ENCODE measurements at regions not wholly inside any gene's neighbourhood (a gene's known extent, or its start where the extent isn't known, plus 50 kb on each side); places are given as distances from the start of the nearest gene placed in this dataset.
"Not testable (repeated sequence)": the region's sequence is repeated elsewhere in the genome, so short reads cannot be mapped to it uniquely, and the experiment has no call there.

DNA sequence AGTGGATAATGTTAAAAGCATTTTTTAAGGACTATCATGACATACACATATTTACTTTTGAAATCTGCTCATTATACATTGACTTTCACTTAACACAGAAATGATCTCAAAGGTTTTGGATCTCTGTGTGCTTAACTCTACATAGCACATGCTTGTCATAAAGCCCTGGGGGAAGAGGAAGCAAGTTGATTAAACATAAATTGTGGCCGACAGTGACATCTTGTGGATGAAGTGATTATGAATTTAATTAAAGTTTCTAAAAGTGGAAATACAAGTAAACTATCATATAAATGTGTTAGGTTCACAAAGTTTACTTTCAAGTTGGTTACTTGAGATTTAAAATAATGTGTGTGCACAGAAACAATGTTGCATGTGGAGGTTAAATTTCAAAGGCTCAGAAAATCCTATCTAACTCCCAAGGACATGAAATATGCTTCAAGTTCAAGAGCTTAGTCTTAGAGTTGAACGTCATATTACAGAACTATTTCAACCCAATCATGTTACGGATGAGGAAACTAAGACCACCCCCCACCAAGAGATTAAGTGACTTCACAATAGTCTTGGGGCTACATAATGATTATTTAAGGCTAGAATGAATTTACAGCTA lies 1247.8 kb downstream of the GATA3 start:
- no CpG with 5 or more reads among the region's 3 CpGs for WGBS (ENCODE audit: insufficient coverage, insufficient read length)
- Histone ChIP-seq H3K27me3 (ENCODE audit: control insufficient read depth, insufficient read depth, low read length) (no peaks in the 10 kb centered on the region), H3K4me1 (ENCODE audit: control insufficient read depth, insufficient read depth, low read length) (no peaks in the 10 kb centered on the region), H3K36me3 (ENCODE audit: control insufficient read depth, insufficient read depth, low read length) (no peaks in the 10 kb centered on the region), H3K4me3 (ENCODE audit: low read length) (no peak overlapping the region), H3K9me3 (ENCODE audit: control insufficient read depth, insufficient read depth, low read length) (no peaks in the 10 kb centered on the region), H3K27ac (ENCODE audit: low read length) (no peak overlapping the region)
- DNase-seq (ENCODE audit: low read depth, low spot score), result no peak

DNA sequence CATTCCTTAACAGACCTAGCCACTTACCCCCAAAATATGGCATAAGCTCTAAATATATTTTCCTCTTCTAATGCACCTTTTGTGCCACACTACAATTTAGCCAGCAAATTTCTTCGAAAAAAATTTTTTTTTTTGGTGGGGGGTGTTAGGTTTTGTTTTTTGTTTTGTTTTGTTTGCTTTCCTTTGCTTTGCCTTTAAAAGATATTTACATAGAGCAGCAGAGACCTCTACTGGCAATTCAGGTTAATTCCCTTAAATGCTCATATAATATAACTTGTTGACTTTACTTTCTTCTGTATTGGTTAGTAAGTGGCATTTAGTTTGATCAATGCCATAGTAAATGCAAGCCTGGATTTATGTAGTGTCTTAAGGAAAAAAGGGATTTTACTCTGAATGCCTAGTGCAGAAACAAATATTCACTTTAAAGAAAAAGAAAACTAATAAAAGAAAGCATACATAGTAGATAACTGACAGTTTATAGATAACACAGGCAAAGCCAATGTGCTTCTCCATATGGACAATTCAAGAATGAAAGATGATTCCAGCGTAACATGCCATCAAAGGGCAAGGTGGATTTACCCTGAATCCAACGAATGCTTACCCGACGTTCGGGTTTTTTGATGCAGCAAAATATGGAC lies 1250.6 kb downstream of the GATA3 start:
- Histone ChIP-seq H3K27ac (ENCODE audit: low read length) (no peak overlapping the region), H3K27me3 (ENCODE audit: control insufficient read depth, insufficient read depth, low read length) (no peaks in the 10 kb centered on the region; the same call in 1 of the 2 replicates), H3K4me1 (ENCODE audit: control insufficient read depth, insufficient read depth, low read length) (no peaks in the 10 kb centered on the region), H3K4me3 (ENCODE audit: low read length) (no peak overlapping the region), H3K36me3 (ENCODE audit: control insufficient read depth, insufficient read depth, low read length) (no peaks in the 10 kb centered on the region), H3K9me3 (ENCODE audit: control insufficient read depth, insufficient read depth, low read length) (no peaks in the 10 kb centered on the region)
- WGBS (ENCODE audit: insufficient coverage, insufficient read length), result no CpG with 5 or more reads among the region's 6 CpGs
- no peak for DNase-seq (ENCODE audit: low read depth, low spot score)

DNA sequence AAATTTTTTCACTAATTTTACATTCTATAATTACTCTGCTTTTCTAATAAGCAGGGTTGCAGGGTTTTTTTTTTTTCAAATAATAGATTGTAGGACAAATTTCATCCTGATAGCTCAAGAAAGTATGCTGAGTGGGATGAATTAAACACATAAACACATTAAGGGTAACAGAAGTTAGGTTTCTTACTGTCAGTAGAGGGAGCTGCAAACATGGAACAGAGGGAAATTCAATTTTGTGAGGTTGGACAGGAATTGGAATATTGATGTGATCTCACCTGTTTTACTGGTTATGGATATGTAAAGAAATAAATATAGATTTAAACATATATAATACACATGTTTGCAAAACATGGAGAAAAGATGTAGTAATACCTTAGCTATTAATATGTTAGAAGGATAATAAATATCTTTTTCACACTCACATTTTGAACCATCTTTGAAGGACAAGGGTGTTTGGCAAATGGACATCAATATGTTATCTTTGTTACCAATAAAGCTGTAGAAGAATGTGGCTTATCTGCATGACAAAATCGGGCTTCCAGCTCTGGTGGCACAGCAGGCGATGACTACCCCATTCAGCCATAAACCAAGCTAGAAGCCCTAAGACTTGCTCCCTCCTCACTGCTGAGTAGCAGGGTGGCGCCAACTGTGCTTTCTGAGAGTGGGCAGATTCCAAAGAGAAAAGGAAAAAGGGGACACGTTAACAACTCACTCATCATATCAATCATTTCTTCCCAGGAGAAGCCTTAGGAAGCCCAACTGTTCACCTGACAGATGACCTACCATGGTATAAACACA lies 1257.4 kb downstream of the GATA3 start:
- H3K9me3 ChIP-seq (ENCODE audit: control insufficient read depth, insufficient read depth, low read length), result no peaks in the 10 kb centered on the region
- no peak overlapping the region for H3K27ac ChIP-seq (ENCODE audit: low read length)
- no peak overlapping the region for H3K4me3 ChIP-seq (ENCODE audit: low read length)
- H3K27me3 ChIP-seq (ENCODE audit: control insufficient read depth, insufficient read depth, low read length), result no peaks in the 10 kb centered on the region; the same call in 1 of the 2 replicates
- no CpG with 5 or more reads among the region's 4 CpGs for WGBS (ENCODE audit: insufficient coverage, insufficient read length)
- DNase-seq (ENCODE audit: low read depth, low spot score), result no peak
- no peaks in the 10 kb centered on the region for H3K4me1 ChIP-seq (ENCODE audit: control insufficient read depth, insufficient read depth, low read length)
- no peaks in the 10 kb centered on the region for H3K36me3 ChIP-seq (ENCODE audit: control insufficient read depth, insufficient read depth, low read length)

DNA sequence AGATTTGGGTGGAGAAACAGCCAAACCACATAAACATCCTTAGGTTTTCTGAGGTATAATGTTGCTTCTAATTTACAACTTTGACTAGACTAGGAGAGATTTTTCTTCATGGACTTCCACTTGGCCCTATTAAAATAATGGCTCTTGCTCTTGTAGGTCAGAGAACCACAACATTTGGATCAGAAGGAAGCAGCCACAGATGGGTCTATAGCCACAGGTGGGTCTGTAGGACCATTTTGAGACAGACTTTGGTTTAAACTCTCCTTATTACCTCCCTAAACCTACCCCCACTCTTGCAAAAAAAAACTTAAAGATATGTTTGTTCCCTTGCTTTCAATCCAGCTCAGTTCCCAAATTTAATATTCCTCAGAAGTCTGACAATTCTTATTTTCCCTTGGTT lies 1260.8 kb downstream of the GATA3 start:
- H3K36me3 ChIP-seq (ENCODE audit: control insufficient read depth, insufficient read depth, low read length), result no peaks in the 10 kb centered on the region
- H3K4me1 ChIP-seq (ENCODE audit: control insufficient read depth, insufficient read depth, low read length), result no peaks in the 10 kb centered on the region
- DNase-seq (ENCODE audit: low read depth, low spot score), result no peak
- no peak overlapping the region for H3K27ac ChIP-seq (ENCODE audit: low read length)
- no peak overlapping the region for H3K4me3 ChIP-seq (ENCODE audit: low read length)
- no peaks in the 10 kb centered on the region for H3K9me3 ChIP-seq (ENCODE audit: control insufficient read depth, insufficient read depth, low read length)
- H3K27me3 ChIP-seq (ENCODE audit: control insufficient read depth, insufficient read depth, low read length), result no peaks in the 10 kb centered on the region

DNA sequence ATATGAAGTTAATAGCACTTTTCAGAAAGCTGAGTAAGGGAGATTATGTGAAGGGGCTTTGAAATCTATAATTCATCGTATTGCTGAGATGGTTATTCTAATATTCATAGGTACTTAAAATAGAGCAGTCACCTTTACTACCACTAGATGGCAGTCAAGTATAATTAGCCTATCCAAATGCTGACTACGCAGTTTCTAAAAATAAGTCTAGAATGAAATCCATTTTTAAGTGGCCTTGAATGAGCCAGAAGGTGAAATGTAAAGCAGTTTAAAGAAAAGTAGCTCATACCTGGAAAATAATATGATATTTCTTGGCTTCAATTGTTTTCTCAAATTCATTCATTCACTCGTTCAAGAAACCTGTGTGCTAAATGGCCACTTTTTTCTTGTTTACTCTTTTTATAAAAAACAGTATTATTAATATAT lies 1277.1 kb downstream of the GATA3 start:
- Histone ChIP-seq H3K27ac (ENCODE audit: low read length) (no peak overlapping the region), H3K9me3 (ENCODE audit: control insufficient read depth, insufficient read depth, low read length) (no peaks in the 10 kb centered on the region), H3K4me1 (ENCODE audit: control insufficient read depth, insufficient read depth, low read length) (no peaks in the 10 kb centered on the region), H3K36me3 (ENCODE audit: control insufficient read depth, insufficient read depth, low read length) (no peaks in the 10 kb centered on the region), H3K4me3 (ENCODE audit: low read length) (no peak overlapping the region), H3K27me3 (ENCODE audit: control insufficient read depth, insufficient read depth, low read length) (no peaks in the 10 kb centered on the region)
- no peak for DNase-seq (ENCODE audit: low read depth, low spot score)
- no CpG with 5 or more reads among the region's 3 CpGs for WGBS (ENCODE audit: insufficient coverage, insufficient read length)

DNA sequence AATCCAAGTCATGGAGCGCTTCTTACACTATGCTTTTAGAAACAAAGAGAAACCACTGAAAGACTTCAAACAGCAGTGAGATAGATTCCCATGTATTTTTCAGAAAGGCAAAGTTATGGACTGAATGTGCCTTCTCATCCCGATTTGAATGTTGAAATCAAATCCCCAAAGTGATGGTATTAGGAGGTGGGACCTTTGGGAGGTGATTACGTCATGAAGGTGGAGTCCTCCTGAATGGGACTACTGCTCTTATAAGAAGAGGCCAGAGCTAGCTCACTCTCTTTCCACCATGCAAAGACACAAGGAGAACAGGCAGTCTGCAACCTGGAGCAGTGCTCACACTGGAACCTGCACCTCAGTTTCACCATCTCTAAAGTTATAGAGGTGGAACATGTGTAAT lies 1279.8 kb downstream of the GATA3 start:
- Histone ChIP-seq H3K4me3 (ENCODE audit: low read length) (no peak overlapping the region), H3K9me3 (ENCODE audit: control insufficient read depth, insufficient read depth, low read length) (no peaks in the 10 kb centered on the region), H3K36me3 (ENCODE audit: control insufficient read depth, insufficient read depth, low read length) (no peaks in the 10 kb centered on the region), H3K27ac (ENCODE audit: low read length) (no peak overlapping the region), H3K27me3 (ENCODE audit: control insufficient read depth, insufficient read depth, low read length) (no peaks in the 10 kb centered on the region), H3K4me1 (ENCODE audit: control insufficient read depth, insufficient read depth, low read length) (no peaks in the 10 kb centered on the region)
- no CpG with 5 or more reads among the region's 3 CpGs for WGBS (ENCODE audit: insufficient coverage, insufficient read length)
- no peak for DNase-seq (ENCODE audit: low read depth, low spot score)

DNA sequence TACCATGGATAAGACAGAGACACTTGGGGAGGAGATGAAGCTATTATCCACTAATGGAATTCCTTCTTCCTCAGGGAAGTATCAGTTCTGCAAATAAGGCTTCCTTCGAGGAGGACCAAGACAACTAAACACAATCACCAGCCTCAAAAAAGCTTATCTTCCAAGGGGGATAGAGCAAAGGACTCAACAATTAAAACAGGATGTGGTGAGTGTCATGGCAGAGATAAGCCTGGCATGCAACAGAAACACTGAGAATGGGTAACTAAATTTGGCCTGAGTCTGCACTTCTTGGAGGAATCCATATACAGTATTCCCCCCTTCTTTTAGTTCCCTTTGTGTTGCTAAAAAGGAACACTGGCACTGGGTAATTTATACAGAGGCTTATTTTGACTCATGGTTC lies 1285.2 kb downstream of the GATA3 start:
- Histone ChIP-seq H3K27me3 (ENCODE audit: control insufficient read depth, insufficient read depth, low read length) (no peaks in the 10 kb centered on the region), H3K27ac (ENCODE audit: low read length) (no peak overlapping the region), H3K36me3 (ENCODE audit: control insufficient read depth, insufficient read depth, low read length) (no peaks in the 10 kb centered on the region), H3K4me1 (ENCODE audit: control insufficient read depth, insufficient read depth, low read length) (no peaks in the 10 kb centered on the region), H3K9me3 (ENCODE audit: control insufficient read depth, insufficient read depth, low read length) (no peaks in the 10 kb centered on the region), H3K4me3 (ENCODE audit: low read length) (no peak overlapping the region)
- no CpG with 5 or more reads among the region's 1 CpG for WGBS (ENCODE audit: insufficient coverage, insufficient read length)
- DNase-seq (ENCODE audit: low read depth, low spot score), result no peak

DNA sequence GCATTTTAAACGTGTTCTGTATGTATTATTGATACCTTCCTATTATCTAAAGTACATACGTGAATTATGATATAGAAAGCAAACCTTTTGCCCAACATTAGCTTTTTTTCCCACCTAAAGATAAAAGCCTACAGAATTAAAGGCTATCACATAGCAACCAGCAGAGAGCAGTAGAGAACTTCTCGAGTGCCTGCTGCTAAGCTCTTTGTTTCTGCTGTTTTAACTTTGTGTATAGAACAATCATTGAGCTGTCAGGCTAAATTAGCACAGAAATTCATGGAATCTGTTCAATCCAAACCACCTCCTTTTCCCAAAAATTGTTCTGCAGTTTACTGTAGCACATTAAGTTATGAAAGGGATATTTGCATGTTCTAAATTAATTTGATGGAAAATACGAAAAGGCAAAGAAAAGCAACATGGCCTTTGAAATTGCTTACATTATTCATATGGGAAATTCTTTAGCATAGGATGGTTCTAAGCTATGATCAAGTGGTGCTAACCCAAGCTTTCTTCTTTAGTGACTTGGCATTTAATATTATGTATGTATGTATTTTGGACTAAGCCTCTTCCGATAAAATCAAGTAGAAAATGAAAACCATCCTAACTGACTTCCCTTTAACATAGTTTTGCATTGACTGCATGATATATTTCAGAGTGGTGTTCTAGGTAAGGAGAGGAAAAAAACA lies 1288.5 kb downstream of the GATA3 start:
- no peak for DNase-seq (ENCODE audit: low read depth, low spot score)

DNA sequence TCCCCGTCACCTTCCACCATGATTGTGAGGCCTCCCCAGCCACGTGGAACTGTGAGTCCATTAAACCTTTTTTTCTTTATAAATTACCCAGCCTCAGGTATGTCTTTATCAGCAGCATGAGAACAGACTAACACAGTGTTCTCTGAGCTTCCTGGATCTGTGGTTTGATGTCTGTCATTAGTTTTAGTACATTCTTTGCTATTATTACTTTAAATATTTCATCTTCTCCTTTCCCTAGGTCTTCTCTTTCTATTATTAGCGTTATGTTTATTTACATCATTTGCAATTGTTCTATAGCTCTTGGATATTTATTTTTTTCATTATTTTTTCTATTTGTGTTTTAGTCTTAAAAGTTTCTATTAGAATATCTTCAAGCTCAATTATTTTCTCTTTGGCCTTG lies 1293.4 kb downstream of the GATA3 start:
- DNase-seq (ENCODE audit: low read depth, low spot score); H3K36me3 ChIP-seq (ENCODE audit: control insufficient read depth, insufficient read depth, low read length); H3K4me1 ChIP-seq (ENCODE audit: control insufficient read depth, insufficient read depth, low read length); H3K4me3 ChIP-seq (ENCODE audit: low read length); H3K27me3 ChIP-seq (ENCODE audit: control insufficient read depth, insufficient read depth, low read length); H3K27ac ChIP-seq (ENCODE audit: low read length); H3K9me3 ChIP-seq (ENCODE audit: control insufficient read depth, insufficient read depth, low read length): not testable (repeated sequence)
- WGBS (ENCODE audit: insufficient coverage, insufficient read length), result no CpG with 5 or more reads among the region's 3 CpGs

More for the DNA sequence above, 1288.5 kb downstream of the GATA3 start:
- no peak overlapping the region for H3K4me3 ChIP-seq (ENCODE audit: low read length)
- no peak overlapping the region for H3K27ac ChIP-seq (ENCODE audit: low read length)
- H3K9me3 ChIP-seq (ENCODE audit: control insufficient read depth, insufficient read depth, low read length), result no peaks in the 10 kb centered on the region
- no CpG with 5 or more reads among the region's 5 CpGs for WGBS (ENCODE audit: insufficient coverage, insufficient read length)
- no peaks in the 10 kb centered on the region for H3K36me3 ChIP-seq (ENCODE audit: control insufficient read depth, insufficient read depth, low read length)
- H3K27me3 ChIP-seq (ENCODE audit: control insufficient read depth, insufficient read depth, low read length), result no peaks in the 10 kb centered on the region
- H3K4me1 ChIP-seq (ENCODE audit: control insufficient read depth, insufficient read depth, low read length), result no peaks in the 10 kb centered on the region

DNA sequence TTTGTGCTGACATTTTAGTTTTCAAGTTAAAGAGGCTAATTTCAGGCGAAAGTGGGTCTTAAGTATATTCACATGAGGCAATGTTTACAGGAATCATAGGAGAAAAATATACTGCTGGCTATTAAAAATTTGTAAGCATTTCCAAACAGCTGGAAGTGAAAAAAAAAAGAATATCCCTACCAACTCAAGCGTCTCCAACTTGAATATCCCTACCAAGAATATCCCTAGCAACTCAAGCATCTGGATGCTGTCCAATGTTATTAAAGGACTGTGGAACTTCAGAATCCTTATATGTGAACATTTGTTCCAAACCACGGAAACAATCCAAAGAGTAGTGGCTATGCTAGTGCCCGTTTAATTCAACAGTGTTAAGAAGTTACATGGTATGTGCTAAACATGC lies 1303.0 kb downstream of the GATA3 start:
- H3K9me3 ChIP-seq (ENCODE audit: control insufficient read depth, insufficient read depth, low read length), result no peaks in the 10 kb centered on the region
- H3K27ac ChIP-seq (ENCODE audit: low read length), result no peak overlapping the region
- no peaks in the 10 kb centered on the region for H3K4me1 ChIP-seq (ENCODE audit: control insufficient read depth, insufficient read depth, low read length)
- WGBS (ENCODE audit: insufficient coverage, insufficient read length), result no CpG with 5 or more reads among the region's 4 CpGs
- no peak for DNase-seq (ENCODE audit: low read depth, low spot score)
- H3K4me3 ChIP-seq (ENCODE audit: low read length), result no peak overlapping the region
- H3K36me3 ChIP-seq (ENCODE audit: control insufficient read depth, insufficient read depth, low read length), result no peaks in the 10 kb centered on the region
- H3K27me3 ChIP-seq (ENCODE audit: control insufficient read depth, insufficient read depth, low read length), result no peaks in the 10 kb centered on the region

Measured in iPS DF 6.9 (cell line).